ENCODE measurements at regions not wholly inside any gene's neighbourhood (a gene's known extent, or its start where the extent isn't known, plus 50 kb on each side); places are given as distances from the start of the nearest gene placed in this dataset.

DNA sequence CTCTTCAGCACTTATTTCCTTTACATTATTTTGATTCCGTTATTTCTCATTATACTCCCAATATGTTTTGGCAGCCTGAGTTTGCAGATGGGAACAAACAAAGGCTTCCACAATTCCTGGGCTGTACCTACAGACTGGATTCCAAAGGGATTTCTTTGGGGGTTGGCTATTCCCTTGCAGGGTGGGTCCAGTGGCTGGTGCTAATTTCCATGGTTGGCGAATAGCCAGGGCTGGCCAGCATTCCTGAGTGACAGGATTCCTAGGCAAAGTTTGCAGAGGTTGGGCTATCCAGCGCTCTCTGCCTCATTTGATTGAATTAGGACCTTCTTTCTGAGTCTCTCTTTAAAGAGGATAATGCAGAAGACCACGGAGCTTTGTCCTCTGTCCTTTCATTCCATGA is 207.4 kb downstream of the MAF start:
- TF ChIP-seq SUZ12 (IDR thresholded peaks at IDR 0.05; ENCODE audit: extremely low read depth, insufficient read depth, insufficient read length): no peak
- H3K9me3 ChIP-seq (ENCODE audit: insufficient read depth, low read length): no peaks in the 10 kb centered on the region
- peaks cover 6% of the 10 kb centered on the region for H3K4me1 ChIP-seq (ENCODE audit: insufficient read depth, insufficient read length)
- H3K4me3 ChIP-seq (ENCODE audit: insufficient read length, low read depth): no peak overlapping the region
- no peaks in the 10 kb centered on the region for H3K36me3 ChIP-seq (ENCODE audit: insufficient read depth, insufficient read length, low read length)
- H3K27me3 ChIP-seq (ENCODE audit: insufficient read depth, insufficient read length): no peaks in the 10 kb centered on the region
- no peak overlapping the region for H3K9ac ChIP-seq (ENCODE audit: insufficient read length, low read depth)
- DNase-seq (ENCODE audit: low read depth, low spot score): no peak

DNA sequence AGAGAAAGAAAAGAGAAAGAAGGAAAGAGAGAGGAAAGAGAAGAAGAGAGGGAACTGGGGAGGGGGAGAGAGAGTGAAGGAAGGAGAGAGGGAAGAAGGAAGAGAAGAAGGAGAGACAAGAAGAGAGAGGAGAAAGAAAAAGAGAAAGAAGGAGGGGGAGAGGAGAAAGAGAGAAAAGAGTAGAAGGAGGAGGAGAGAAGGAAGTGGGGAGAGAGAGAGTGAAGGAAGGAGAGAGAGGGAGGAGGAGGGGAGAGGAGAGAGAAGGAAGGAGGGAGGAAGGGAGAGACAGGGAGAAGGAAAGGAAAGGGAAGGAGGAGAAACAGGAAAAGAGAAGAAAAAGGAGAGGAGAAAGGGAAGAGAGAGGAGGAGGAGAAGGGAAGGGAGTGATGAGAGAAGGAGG is 208.5 kb downstream of the MAF start:
- no peak for DNase-seq (ENCODE audit: low read depth, low spot score)
- Histone ChIP-seq H3K4me1 (ENCODE audit: insufficient read depth, insufficient read length) (peaks cover 6% of the 10 kb centered on the region), H3K9ac (ENCODE audit: insufficient read length, low read depth) (no peak overlapping the region), H3K36me3 (ENCODE audit: insufficient read depth, insufficient read length, low read length) (no peaks in the 10 kb centered on the region), H3K27me3 (ENCODE audit: insufficient read depth, insufficient read length) (no peaks in the 10 kb centered on the region), H3K9me3 (ENCODE audit: insufficient read depth, low read length) (no peaks in the 10 kb centered on the region), H3K4me3 (ENCODE audit: insufficient read length, low read depth) (no peak overlapping the region)
- no peak for TF ChIP-seq SUZ12 (IDR thresholded peaks at IDR 0.05; ENCODE audit: extremely low read depth, insufficient read depth, insufficient read length)

DNA sequence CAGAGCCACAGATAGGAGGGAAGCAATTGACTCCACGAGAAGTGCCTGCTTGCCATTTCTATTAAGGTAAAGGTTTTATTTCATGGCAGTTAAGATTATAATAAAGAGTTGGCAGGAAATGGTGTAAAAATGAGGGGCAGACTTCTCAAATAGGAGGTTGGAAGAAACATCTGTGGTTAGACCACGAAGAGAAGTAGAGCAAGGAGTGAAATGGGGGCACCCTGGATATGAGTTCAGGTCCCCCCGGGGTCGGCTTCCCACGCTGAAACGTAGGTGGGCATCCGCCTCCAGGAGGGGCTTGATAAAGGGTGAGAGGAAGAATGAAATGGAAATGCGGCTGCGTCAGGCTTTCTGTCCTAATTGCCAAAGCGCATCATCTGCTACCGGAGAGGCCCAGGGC is 209.1 kb downstream of the MAF start:
- DNase-seq (ENCODE audit: low read depth, low spot score): no peak
- H3K27me3 ChIP-seq (ENCODE audit: insufficient read depth, insufficient read length): no peaks in the 10 kb centered on the region
- peaks cover 6% of the 10 kb centered on the region for H3K4me1 ChIP-seq (ENCODE audit: insufficient read depth, insufficient read length)
- no peak overlapping the region for H3K4me3 ChIP-seq (ENCODE audit: insufficient read length, low read depth)
- no peaks in the 10 kb centered on the region for H3K9me3 ChIP-seq (ENCODE audit: insufficient read depth, low read length)
- H3K9ac ChIP-seq (ENCODE audit: insufficient read length, low read depth): no peak overlapping the region
- no peaks in the 10 kb centered on the region for H3K36me3 ChIP-seq (ENCODE audit: insufficient read depth, insufficient read length, low read length)
- no peak for TF ChIP-seq YY1 (IDR thresholded peaks at IDR 0.05; ENCODE audit: insufficient read depth, insufficient read length)
- no peak for TF ChIP-seq SUZ12 (IDR thresholded peaks at IDR 0.05; ENCODE audit: extremely low read depth, insufficient read depth, insufficient read length)
- TF ChIP-seq ZNF274 (IDR thresholded peaks at IDR 0.05; ENCODE audit: low read depth, low read length): no peak

GRCh38 chr16:79390481-79391051 is 210.0 kb downstream of the MAF start:
- peaks cover 6% of the 10 kb centered on the region for H3K4me1 ChIP-seq (ENCODE audit: insufficient read depth, insufficient read length)
- no peaks in the 10 kb centered on the region for H3K36me3 ChIP-seq (ENCODE audit: insufficient read depth, insufficient read length, low read length)
- no peak overlapping the region for H3K9ac ChIP-seq (ENCODE audit: insufficient read length, low read depth)
- H3K27me3 ChIP-seq (ENCODE audit: insufficient read depth, insufficient read length): no peaks in the 10 kb centered on the region
- no peaks in the 10 kb centered on the region for H3K9me3 ChIP-seq (ENCODE audit: insufficient read depth, low read length)
- TF ChIP-seq SUZ12 (IDR thresholded peaks at IDR 0.05; ENCODE audit: extremely low read depth, insufficient read depth, insufficient read length) (no peak), YY1 (IDR thresholded peaks at IDR 0.05; ENCODE audit: insufficient read depth, insufficient read length) (no peak), ZNF274 (IDR thresholded peaks at IDR 0.05; ENCODE audit: low read depth, low read length) (no peak)
- no peak for DNase-seq (ENCODE audit: low read depth, low spot score)
- H3K4me3 ChIP-seq (ENCODE audit: insufficient read length, low read depth): no peak overlapping the region

- TF ChIP-seq YY1 (IDR thresholded peaks at IDR 0.05; ENCODE audit: insufficient read depth, insufficient read length) (no peak), SUZ12 (IDR thresholded peaks at IDR 0.05; ENCODE audit: extremely low read depth, insufficient read depth, insufficient read length) (no peak), ZNF274 (IDR thresholded peaks at IDR 0.05; ENCODE audit: low read depth, low read length) (no peak)
- no peak overlapping the region for H3K9ac ChIP-seq (ENCODE audit: insufficient read length, low read depth)
- no peak for DNase-seq (ENCODE audit: low read depth, low spot score)
- no peaks in the 10 kb centered on the region for H3K9me3 ChIP-seq (ENCODE audit: insufficient read depth, low read length)
- H3K36me3 ChIP-seq (ENCODE audit: insufficient read depth, insufficient read length, low read length): no peaks in the 10 kb centered on the region
- H3K4me1 ChIP-seq (ENCODE audit: insufficient read depth, insufficient read length): peaks cover 4% of the 10 kb centered on the region
- H3K27me3 ChIP-seq (ENCODE audit: insufficient read depth, insufficient read length): no peaks in the 10 kb centered on the region
- no peak overlapping the region for H3K4me3 ChIP-seq (ENCODE audit: insufficient read length, low read depth)
Observed at GRCh38 chr16:79388396-79388795, 212.1 kb downstream of the MAF start.

- Histone ChIP-seq H3K9me3 (ENCODE audit: insufficient read depth, low read length) (no peaks in the 10 kb centered on the region), H3K9ac (ENCODE audit: insufficient read length, low read depth) (no peak overlapping the region), H3K4me1 (ENCODE audit: insufficient read depth, insufficient read length) (no peaks in the 10 kb centered on the region), H3K4me3 (ENCODE audit: insufficient read length, low read depth) (no peak overlapping the region), H3K27me3 (ENCODE audit: insufficient read depth, insufficient read length) (no peaks in the 10 kb centered on the region), H3K36me3 (ENCODE audit: insufficient read depth, insufficient read length, low read length) (no peaks in the 10 kb centered on the region)
- DNase-seq (ENCODE audit: low read depth, low spot score): no peak
- no peak for TF ChIP-seq ZNF274 (IDR thresholded peaks at IDR 0.05; ENCODE audit: low read depth, low read length)
- no peak for TF ChIP-seq YY1 (IDR thresholded peaks at IDR 0.05; ENCODE audit: insufficient read depth, insufficient read length)
- TF ChIP-seq SUZ12 (IDR thresholded peaks at IDR 0.05; ENCODE audit: extremely low read depth, insufficient read depth, insufficient read length): no peak
Observed at GRCh38 chr16:79386299-79386698, 214.2 kb downstream of the MAF start.

GRCh38 chr16:79381603-79382042 is 218.9 kb downstream of the MAF start:
- TF ChIP-seq ZNF274 (IDR thresholded peaks at IDR 0.05; ENCODE audit: low read depth, low read length) (no peak), SUZ12 (IDR thresholded peaks at IDR 0.05; ENCODE audit: extremely low read depth, insufficient read depth, insufficient read length) (no peak), YY1 (IDR thresholded peaks at IDR 0.05; ENCODE audit: insufficient read depth, insufficient read length) (no peak)
- Histone ChIP-seq H3K9ac (ENCODE audit: insufficient read length, low read depth) (no peak overlapping the region), H3K4me3 (ENCODE audit: insufficient read length, low read depth) (no peak overlapping the region), H3K36me3 (ENCODE audit: insufficient read depth, insufficient read length, low read length) (no peaks in the 10 kb centered on the region), H3K4me1 (ENCODE audit: insufficient read depth, insufficient read length) (no peaks in the 10 kb centered on the region), H3K9me3 (ENCODE audit: insufficient read depth, low read length) (no peaks in the 10 kb centered on the region), H3K27me3 (ENCODE audit: insufficient read depth, insufficient read length) (no peaks in the 10 kb centered on the region)
- DNase-seq (ENCODE audit: low read depth, low spot score): no peak
